Amniotic stem cell (primary cell): ENCODE measurements at regions not wholly inside any gene's neighbourhood (a gene's known extent, or its start where the extent isn't known, plus 50 kb on each side); places are given as distances from the start of the nearest gene placed in this dataset.
"Not testable (repeated sequence)": the region's sequence is repeated elsewhere in the genome, so short reads cannot be mapped to it uniquely, and the experiment has no call there.

Experiments used
- DNase-seq: peaks from one replicate; lab custom pipeline; 2025; lab: John Stamatoyannopoulos, UW

DNA sequence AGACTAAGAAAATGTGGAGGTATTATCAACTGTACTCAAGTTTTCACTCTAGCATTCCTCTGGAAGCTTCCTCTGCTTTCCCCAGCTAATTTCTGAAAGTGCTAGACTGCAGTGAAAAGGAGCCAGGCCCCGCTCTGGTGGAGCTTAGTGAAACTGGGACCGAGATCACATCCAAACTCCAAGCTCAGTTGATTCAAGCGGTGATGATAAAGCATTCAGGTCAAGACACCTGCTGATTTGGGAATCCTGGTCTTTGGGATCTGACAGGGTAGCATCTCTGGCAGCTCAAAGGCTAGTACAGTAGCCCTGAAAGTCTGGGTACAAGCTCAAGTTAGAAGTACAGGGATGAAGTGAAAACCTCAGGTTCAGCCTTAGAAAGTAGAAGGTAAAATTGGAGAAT lies 120.2 kb upstream of the CRIM1 start:
- no peak for DNase-seq

DNA sequence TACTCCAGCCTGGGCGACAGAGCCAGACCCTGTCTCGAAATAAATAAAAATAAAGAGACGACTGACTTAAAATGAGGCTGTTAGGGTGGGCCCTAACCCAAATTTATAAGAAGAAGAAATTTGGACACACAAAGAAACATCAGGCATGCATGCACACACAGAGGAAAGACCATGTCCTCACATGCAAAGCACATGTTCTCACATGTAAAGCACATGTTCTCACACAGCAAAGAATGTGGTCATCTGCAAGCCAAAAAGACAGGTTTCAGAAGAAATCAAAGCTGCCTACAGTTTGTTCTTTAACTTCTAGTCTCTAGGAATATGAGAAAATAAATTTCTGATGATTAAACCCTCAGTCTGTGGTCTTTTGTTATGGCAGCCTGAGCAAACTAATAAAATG lies 132.3 kb upstream of the CRIM1 start:
- no peak for DNase-seq

DNA sequence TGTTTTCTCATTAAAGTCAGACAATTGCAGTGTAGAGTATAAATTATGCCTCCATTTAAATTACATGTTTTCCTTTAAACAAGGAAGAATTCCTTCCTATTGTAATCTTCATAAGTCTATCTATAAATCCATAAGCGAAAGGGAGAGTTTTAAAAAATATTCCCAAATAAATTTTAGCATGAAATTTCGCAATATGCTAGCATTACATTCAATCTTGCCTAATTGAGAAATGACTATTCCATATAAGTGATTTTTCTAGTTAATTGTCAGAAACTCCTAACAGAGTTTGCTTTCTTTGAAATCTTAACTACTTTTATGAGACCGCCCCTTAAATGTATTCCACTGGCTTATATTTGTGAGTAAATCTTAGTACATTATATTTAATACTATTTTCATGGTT lies 133.1 kb upstream of the CRIM1 start:
- no peak for DNase-seq

DNA sequence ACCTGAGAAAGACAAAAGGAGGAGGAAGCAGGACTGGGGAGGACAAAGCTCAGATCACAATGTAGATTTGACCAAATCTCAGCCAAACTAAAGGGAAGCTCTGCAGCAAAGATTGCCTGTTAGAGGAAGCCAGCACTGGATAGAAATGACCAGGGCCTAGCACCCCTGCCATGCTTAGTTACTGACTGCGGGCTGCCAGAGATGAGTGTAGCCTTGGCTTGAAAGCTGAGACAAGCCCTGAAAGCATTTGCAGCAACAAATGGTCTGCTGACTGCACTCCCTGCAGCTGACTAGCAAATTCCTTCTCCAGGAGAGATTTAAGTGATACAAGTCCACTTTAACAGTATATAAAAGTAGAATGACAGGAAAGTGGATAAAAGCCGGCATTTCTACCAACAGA lies 140.9 kb upstream of the CRIM1 start:
- no peak for DNase-seq

DNA sequence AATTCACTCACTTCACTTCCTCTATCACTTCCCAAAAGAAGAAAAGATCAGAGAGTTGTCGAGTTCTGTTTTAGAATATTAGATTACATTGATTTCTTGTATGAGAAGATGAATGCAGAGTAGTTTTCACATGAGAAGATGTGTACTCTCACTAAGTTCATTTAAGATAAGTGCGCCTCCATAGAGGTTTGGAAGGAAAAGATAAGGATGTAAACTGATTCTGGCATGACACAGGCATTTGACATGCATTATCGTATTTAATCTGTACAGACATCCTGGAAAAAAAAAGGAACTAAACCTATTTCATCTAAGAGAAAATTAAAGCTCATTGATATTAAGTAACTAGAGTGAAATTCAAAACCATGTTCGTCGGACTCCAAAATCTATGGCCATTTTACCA lies 152.2 kb upstream of the CRIM1 start:
- DNase-seq = no peak

DNA sequence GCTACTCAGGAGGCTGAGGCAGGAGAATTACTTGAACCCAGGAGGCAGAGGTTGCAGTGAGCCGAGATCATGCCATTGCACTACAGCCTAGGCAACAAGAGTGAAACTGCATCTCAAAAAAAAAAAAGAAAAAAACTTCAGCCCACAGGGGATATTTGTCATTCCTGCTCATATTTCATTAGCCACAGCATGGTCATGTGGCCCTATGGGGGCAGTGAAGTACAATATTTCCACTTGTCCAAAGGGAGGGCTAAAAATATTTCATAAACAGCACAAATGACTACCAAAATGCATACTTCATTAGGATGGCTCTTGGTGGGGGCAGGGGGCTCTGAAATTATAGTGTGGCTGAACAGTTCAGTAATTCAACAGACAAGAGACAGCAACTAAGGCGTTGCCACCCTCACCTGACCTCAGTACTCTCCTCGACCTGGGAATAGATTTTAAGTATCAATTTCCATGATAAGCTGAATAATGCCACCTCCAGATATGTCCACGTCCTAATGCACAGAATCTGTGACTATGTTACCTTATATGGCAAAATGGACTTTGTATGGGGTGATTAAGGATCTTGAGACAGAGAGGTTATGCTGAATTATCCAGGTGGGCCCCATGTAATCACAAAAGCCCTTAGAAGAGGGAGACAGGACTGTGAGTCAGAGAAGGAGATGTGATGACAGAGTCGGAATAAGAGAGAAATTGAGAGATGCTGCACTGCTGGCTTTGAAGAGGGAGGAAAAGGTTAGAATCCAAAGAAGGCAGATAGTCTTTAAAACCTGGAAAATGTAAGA lies 158.2 kb upstream of the CRIM1 start:
- DNase-seq = no peak

DNA sequence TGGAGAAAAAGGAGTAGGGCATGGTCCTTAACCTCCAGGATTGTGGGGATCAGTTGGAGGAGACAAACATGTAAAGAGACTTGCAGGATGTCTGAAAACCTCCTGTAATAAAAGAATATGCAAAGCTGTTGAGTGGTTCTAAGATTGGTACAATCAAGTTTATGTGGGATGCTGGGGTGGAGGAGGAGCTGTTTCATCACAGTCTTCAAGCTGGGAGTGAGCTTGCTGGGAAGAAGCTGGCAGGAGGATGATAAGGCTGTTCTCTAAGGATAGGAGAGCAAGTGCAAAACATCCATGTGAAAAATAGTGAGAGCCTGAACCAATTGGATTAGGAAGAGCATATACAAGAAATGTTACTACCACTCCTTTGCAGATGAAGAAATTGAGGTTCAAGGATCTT lies 161.9 kb upstream of the CRIM1 start:
- DNase-seq = no peak

DNA sequence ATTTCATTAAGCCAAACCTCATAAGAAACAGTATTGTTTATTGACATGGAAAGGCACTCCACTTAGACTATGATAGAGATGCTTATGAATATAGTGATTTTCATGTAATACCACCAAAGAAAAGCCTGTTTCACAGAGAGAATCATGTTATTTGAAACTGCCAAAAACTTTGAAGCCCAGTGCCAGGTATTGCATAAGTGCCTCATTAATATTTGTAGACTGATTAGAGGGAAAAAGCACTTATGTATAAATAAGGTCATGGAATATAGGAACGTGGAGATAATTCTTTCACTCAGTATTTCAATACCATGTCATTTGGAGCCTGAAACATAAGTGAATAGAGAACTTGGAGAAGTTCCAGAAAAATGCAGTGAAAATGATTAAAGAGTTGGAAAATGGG lies 162.6 kb upstream of the CRIM1 start:
- no peak for DNase-seq

DNA sequence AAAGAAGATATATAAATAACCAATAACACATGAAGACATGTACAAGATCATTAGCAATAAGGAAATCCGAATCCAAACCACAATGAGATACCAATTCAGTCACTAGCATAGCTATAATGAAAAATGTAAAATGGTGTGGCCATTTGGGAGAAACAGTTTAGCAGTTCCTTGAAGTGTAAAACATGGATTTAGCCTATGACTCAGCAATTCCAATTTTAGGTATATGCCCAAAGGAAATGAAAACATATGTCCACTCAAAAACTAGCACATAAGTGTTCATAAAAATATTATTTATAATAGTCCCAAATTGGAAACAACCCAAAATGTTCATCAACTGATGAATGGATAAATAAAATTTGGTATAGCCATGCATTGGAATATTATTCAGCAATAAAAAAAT lies 165.5 kb upstream of the CRIM1 start:
- DNase-seq = no peak

DNA sequence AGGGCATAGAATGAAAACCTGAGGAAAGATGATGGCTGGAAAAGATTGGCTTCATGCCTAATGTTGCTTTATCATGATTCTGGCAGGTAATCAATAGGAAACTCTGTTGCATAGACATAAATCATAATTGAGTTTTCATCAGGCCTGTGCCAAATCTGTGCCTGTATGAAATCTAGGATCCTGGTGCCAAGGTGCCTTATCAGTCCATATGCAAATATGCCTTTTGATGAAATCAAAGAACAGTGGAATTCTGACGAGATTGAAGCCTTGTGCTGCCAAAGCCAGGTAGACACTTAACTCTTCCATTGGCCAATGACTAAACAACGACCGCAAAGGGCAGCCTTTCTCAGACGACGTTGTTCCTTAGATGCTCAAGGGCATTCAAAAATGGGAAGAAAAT lies 170.0 kb upstream of the CRIM1 start:
- DNase-seq = no peak

DNA sequence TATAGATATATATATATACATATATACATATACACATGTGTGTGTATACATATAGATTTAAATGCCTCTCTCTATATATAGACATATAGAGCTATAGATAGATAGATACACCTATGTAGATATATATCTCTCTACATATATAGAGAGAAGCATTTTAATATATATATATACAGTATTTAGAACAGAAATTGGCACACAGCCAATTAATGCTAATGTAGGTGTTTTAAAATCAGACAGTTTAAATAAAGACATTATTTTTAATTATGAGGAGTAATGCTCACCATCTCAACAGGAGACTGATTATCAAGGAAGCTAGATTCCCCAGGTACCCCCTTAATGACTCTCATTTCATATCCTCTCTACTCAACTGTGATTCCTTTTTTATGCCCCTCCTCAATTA lies 170.7 kb upstream of the CRIM1 start:
- no peak for DNase-seq

DNA sequence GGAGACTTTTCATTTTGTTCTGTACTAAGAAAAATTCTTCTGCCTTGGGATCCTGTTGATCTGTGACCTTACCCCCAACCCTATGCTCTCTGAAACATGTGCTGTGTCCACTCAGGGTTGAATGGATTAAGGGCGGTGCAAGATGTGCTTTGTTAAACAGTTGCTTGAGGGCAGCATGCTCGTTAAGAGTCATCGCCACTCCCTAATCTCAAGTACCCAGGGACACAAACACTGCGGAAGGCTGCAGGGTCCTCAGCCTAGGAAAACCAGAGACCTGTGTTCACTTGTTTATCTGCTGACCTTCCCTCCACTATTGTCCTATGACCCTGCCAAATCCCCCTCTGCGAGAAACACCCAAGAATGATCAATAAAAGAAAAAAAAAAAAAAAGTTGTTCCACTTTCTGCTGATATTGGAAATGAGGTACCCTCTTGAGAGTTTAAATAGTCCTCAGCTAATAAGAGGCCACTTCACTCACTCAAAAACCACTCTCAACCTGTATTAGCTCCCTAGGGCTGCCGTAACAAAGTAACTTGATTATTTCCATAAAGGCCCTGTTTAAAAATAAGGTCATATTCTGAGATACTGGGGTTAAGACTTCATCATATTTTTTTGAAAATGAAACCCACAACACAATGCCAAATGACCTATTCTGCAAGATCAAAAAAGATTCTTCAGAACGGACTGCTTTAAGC lies 174.6 kb upstream of the CRIM1 start:
- not testable (repeated sequence) for DNase-seq

DNA sequence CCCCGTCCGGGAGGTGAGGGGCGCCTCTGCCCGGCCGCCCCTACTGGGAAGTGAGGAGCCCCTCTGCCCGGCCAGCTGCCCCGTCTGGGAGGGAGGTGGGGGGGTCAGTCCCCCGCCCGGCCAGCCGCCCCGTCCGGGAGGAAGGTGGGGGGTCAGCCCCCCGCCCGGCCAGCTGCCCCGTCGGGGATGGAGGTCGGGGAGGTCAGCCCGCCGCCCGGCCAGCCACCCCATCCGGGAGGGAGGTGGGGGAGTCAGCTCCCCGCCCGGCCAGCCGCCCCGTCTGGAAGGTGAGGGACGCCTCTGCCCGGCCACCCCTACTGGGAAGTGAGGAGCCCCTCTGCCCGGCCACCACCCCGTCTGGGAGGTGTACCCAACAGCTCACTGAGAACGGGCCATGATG lies 175.3 kb upstream of the CRIM1 start:
- DNase-seq = not testable (repeated sequence)

DNA sequence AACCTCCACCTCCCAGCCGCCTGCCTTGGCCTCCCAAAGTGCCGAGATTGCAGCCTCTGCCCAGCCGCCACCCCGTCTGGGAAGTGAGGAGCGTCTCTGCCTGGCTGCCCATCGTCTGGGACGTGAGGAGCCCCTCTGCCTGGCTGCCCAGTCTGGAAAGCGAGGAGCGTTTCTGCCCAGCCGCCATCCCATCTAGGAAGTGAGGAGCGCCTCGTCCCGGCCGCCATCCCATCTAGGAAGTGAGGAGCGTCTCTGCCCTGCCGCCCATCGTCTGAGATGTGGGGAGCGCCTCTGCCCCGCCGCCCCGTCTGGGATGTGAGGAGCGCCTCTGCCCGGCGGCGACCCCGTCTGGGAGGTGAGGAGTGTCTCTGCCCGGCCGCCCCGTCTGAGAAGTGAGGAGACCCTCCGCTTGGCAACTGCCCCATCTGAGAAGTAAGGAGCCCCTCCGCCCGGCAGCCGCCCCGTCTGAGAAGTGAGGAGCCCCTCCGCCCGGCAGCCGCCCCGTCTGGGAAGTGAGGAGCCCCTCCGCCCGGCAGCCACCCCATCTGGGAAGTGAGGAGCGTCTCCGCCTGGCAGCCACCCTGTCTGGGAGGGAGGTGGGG lies 175.8 kb upstream of the CRIM1 start:
- not testable (repeated sequence) for DNase-seq

DNA sequence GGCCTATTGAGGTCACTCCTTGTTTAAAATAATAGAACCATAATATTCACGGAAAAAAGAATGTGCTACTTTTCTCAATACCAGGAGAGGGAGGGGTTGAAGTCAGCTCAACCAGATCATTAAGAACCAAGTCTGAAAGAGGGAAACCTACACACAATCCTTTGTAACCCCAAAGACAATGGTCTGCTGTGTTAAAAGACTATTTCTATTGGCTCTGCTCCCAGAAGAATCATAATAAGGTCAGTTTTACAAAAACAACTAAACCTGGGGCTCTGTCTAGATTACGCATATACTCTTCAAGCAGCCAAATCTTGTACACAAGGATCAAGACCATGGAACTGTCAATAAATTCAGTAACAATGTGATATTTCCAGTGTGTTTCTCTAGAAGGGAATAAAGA lies 177.2 kb upstream of the CRIM1 start:
- DNase-seq = no peak

DNA sequence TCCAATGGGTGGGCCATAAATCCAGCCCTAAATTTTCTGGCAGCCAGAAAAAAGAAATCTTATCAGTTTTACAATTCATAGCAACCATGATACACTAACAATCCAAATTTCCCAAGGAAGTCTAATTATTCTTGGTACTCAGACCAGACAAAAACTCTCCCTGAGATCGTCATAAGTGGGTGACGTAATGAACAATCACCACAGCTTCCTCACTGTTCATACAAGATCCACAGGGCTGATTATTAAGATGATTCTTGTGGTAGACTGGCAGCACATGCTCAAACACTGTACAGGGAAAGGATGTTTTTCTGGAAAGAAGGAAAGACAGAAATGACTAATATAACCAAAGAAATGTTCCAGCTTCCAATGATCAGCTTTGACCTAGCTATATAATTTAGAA lies 178.3 kb upstream of the CRIM1 start:
- no peak for DNase-seq

DNA sequence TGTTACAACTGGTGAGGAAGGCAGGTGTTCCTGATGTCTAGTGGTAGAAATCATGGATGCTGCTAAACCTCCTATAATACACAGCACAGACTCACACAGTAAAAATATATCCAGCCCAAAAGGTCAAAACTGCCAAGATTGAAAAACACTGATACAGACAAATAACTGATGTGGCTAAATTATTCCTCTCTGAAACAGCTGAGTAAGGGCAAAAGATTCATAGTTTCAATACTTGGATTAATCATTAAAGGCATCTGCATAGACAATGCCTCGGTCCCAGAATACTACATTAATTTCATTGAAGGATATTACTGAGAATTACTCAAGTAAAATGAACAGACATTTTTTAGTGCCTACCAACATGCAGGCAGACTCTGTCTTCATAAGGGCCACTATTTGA lies 180.7 kb upstream of the CRIM1 start:
- DNase-seq = no peak

DNA sequence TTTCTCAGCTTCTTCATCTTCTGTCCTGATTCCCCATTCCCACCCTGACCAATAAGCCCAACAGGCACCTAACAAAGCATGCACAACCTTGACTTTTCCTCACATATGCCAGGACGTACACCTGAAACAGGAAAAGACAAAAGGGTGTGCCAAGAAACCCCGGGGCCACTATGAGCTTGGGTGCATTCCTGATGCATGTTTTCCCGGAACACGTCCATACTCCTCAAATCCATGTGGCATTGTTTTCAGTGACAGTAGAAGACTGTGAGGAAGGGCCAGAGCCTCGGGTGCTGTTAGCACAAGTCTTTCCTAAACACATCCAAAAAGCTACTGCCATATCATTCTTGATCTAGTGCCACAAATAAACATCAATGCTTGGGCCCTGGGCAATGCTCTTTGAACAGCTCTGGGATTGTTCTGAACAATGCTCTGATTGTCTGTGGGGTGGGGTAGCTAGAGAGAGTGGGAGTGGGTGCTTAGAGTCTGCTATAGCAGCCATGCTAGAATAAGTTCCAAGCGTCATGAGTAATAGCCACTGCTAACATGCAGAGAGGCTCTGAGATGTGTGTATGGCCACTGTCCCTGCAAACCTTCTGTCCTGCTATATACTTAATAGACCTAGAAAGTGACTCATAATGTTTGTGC lies 181.7 kb upstream of the CRIM1 start:
- no peak for DNase-seq

DNA sequence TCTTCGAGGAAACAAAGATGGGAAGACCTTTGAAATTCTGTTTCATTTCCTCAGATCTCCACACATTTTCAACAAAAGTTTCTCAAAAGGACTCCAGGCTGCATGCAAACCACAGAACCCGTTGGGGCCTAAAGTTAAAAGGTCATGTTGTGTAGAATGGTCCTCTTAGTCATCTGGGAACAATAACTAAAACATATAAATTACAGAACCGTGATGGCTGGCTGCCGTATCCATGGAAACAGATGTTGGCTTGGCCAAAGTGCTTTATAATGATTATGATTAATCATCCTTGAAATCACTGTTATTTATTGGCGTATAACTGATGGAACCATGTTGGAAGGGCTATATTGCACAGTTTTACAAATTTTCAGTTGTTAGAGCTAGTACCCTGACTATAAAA lies 182.8 kb upstream of the CRIM1 start:
- no peak for DNase-seq

DNA sequence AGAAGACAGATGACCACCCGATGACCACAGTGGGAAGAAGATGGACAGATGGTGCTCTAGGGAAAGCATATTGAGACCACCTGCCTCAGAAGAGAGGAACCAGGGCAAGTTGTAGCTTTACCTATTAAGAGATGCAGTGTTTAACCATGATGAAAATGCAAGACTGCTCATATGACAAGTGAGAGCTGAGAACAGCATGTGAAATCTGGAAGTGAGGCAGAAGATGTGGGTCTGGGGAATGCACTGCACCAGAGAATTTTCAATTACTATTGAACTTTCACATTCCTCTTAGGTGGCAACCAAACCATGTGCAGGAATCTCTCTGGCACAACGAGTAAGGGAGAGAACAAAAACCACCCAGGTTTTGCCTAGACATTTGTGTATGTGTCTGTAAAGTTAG lies 184.8 kb upstream of the CRIM1 start:
- DNase-seq = no peak

DNA sequence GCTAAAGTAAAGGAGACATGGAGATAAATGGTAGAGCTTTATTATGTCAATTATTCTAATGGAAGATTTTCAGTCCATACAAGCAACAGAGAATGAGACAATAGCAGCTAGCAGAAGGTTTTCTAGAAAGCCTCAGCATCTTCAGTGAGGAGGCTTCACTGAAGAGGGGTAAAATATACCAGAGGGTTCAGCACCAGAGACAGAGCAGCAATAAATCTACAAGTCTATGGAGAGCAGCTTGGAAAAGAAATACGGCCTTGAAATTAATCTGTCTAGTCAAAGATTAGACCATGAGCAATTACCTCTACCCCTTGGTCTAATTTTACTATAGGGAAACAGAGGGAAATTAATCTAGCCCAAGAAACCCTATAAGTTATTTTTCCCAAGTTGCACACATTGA lies 185.7 kb upstream of the CRIM1 start:
- no peak for DNase-seq

DNA sequence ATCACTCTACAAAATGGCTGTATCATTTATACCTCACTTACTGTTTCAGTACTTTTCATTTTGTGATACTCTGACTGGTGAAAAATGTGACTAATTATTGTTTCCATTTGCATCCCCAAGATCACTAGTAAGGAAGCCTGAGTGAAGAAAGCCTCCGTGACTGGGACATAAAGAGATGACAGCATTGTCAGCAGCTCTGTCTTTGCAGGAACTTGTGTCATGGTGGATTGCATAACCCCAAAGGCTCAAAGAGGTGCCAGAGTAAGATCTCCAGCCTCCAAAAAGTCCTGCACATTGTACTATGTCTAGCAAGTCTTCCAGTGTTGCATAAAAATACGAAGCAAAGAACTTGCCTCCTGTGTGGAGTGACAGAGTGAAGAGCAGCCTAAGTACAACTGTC lies 187.5 kb upstream of the CRIM1 start:
- DNase-seq = no peak

DNA sequence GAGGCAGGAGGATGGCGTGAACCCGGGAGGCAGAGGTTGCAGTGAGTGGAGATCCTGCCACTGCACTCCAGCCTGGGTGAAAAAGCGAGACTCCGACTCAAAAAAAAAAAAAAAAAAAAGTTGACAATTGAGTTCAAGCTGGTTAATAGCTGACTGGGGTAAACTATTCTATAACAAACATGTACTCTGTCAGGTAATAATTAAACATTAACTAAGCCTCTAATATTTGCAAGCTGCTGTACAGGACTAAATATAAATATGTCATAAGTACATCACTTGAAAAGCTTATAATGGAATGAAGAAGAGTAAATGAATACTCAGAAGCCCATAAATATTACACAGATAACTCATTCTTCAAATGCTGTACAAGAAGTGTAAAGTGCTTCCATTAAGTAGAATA lies 190.4 kb upstream of the CRIM1 start:
- no peak for DNase-seq
